Ascending aorta (tissue), 2 donors: ENCODE measurements at regions not wholly inside any gene's neighbourhood (a gene's known extent, or its start where the extent isn't known, plus 50 kb on each side); places are given as distances from the start of the nearest gene placed in this dataset.

ENCODE experiments used
- DNase-seq, 2 donors: peaks; one replicate each; pipeline ENCODE4 v3.0.0-alpha.2; 2019; ENCODE audit warnings: low spot score in 2 of 2
- H3K27ac ChIP-seq, 2 donors: fragments of 200-600 bp; sonication (generic); one replicate each; pipeline ENCODE4 v1.5.1; 2016 to 2017; ENCODE audit warnings: mild to moderate bottlenecking in 1 of 2
- H3K27me3 ChIP-seq: fragments of 200-600 bp; sonication (generic); one replicate; pipeline ENCODE4 v1.5.1; 2017
- H3K36me3 ChIP-seq, 2 donors: fragments of 200-600 bp; sonication (generic); one replicate each; pipeline ENCODE4 v1.5.1; 2016
- H3K4me1 ChIP-seq, 2 donors: fragments of 200-600 bp; sonication (generic); one replicate each; pipeline ENCODE4 v1.5.1; 2016 to 2017; ENCODE audit warnings: mild to moderate bottlenecking in 1 of 2
- H3K4me3 ChIP-seq, 2 donors: fragments of 200-600 bp; sonication (generic); one replicate each; pipeline ENCODE4 v1.5.1; 2016 to 2017; ENCODE audit warnings: mild to moderate bottlenecking in 1 of 2
- H3K9me3 ChIP-seq, 2 donors: fragments of 200-600 bp; sonication (generic); one replicate each; pipeline ENCODE4 v1.5.1; 2016
- intact Hi-C: fragments of 100-400 bp; cut with DNase I; formaldehyde crosslinking; loops from one replicate; pipeline ENCODE4 v1.15.1; 2023
- TF ChIP-seq, protein P1 (sequence below), 3 experiments: fragments of 200-600 bp in 2 of 3; fragments of 450-650 bp in 1 of 3; sonication (generic) in 2 of 3; IDR thresholded peaks; one replicate each; pipeline ENCODE4 v1.5.1; 2016 to 2019; ENCODE audit warnings: antibody characterized with exemption in 3 of 3, mild to moderate bottlenecking in 1 of 3, moderate library complexity in 1 of 3

DNA sequence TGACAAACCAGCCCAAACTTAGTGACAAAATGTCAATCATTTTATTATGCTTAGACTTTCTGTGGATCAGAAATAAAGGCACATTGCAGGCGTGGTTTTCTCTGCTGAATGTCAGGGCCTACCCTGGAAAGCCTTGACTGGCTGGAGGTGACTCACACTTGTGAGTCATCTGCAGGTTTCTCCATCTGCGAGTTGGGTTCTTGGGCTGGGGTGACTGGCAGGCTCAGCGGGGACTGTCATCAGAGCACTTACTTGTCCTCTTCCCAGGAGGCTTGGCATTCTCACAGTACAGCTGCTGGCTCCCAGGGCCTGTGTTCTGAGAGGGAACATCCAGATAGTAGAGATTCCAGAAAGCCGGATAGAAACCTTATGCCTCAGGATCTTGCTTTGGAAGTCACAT is 153.8 kb upstream of the AGA start:
- no peaks in the 10 kb centered on the region for H3K4me1 ChIP-seq
- H3K27ac ChIP-seq = no peak overlapping the region
- no peaks in the 10 kb centered on the region for H3K27me3 ChIP-seq
- intact Hi-C loops = no loop called here
- TF ChIP-seq, protein P1, sequence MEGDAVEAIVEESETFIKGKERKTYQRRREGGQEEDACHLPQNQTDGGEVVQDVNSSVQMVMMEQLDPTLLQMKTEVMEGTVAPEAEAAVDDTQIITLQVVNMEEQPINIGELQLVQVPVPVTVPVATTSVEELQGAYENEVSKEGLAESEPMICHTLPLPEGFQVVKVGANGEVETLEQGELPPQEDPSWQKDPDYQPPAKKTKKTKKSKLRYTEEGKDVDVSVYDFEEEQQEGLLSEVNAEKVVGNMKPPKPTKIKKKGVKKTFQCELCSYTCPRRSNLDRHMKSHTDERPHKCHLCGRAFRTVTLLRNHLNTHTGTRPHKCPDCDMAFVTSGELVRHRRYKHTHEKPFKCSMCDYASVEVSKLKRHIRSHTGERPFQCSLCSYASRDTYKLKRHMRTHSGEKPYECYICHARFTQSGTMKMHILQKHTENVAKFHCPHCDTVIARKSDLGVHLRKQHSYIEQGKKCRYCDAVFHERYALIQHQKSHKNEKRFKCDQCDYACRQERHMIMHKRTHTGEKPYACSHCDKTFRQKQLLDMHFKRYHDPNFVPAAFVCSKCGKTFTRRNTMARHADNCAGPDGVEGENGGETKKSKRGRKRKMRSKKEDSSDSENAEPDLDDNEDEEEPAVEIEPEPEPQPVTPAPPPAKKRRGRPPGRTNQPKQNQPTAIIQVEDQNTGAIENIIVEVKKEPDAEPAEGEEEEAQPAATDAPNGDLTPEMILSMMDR (IDR thresholded peaks at IDR 0.05) = no peak
- no peak overlapping the region for H3K4me3 ChIP-seq
- no peaks in the 10 kb centered on the region for H3K36me3 ChIP-seq
- H3K9me3 ChIP-seq = no peaks in the 10 kb centered on the region
- peak in 1 of 2 donors; percentile 62 for DNase-seq

- TF ChIP-seq, protein P1 (IDR thresholded peaks at IDR 0.05) = no peak
- no peaks in the 10 kb centered on the region for H3K36me3 ChIP-seq
- H3K27me3 ChIP-seq = no peaks in the 10 kb centered on the region
- H3K4me3 ChIP-seq = no peak overlapping the region
- H3K4me1 ChIP-seq = no peaks in the 10 kb centered on the region
- no peak for DNase-seq
- H3K9me3 ChIP-seq = no peaks in the 10 kb centered on the region
- H3K27ac ChIP-seq = no peak overlapping the region
- intact Hi-C loops = no loop called here
These were observed 154.8 kb upstream of the AGA start for GRCh38 chr4:177596991-177597390.

- Histone ChIP-seq H3K36me3 (no peaks in the 10 kb centered on the region), H3K4me3 (no peak overlapping the region), H3K4me1 (no peaks in the 10 kb centered on the region), H3K9me3 (no peaks in the 10 kb centered on the region), H3K27ac (no peak overlapping the region), H3K27me3 (no peaks in the 10 kb centered on the region)
- TF ChIP-seq, protein P1 (IDR thresholded peaks at IDR 0.05) = no peak
- no peak for DNase-seq
- intact Hi-C loops = no loop called here
These were observed 163.0 kb upstream of the AGA start for GRCh38 chr4:177605252-177605651.

- Histone ChIP-seq H3K36me3 (no peaks in the 10 kb centered on the region), H3K9me3 (no peaks in the 10 kb centered on the region), H3K4me1 (no peaks in the 10 kb centered on the region), H3K27ac (no peak overlapping the region), H3K4me3 (no peak overlapping the region), H3K27me3 (no peaks in the 10 kb centered on the region)
- intact Hi-C loops = no loop called here
- DNase-seq = no peak
- TF ChIP-seq, protein P1 (IDR thresholded peaks at IDR 0.05) = no peak
These were observed 164.9 kb upstream of the AGA start for GRCh38 chr4:177607111-177607573.

DNA sequence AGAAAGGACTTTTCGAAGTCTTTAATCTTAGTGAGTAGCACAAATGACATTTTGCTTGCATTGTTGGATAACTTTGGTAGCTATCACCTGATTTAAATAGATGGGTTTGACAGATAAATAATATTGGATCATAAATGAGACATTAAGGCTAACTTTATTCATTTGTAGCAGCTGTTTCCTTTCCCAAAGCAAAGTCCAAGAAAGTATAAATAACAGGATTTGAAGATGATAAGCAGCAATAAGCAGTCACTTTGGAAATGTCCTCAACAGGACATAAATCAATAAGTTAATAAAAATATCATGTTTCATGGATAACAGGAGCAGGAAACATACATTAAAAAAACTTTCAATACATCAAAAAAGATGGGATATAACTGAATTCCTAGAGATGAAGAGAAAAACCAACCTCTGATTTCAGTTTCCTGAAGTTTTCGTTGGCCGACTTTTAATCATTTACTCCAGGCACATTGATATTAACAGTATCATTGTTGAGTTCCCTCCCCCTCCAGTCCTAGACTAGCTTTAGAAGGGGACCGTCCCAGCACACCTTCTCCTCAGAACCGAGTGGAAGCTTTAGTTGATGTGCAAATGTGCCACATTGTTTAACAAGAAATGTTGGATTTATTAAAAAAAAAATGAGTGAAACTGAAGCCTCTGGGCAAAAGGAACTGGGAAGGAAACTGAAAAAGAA is 169.9 kb upstream of the AGA start:
- TF ChIP-seq, protein P1 (IDR thresholded peaks at IDR 0.05) = no peak
- H3K4me3 ChIP-seq = no peak overlapping the region
- no peak for DNase-seq
- no peaks in the 10 kb centered on the region for H3K4me1 ChIP-seq
- intact Hi-C loops = no loop called here
- H3K9me3 ChIP-seq = no peaks in the 10 kb centered on the region
- no peaks in the 10 kb centered on the region for H3K27me3 ChIP-seq
- H3K36me3 ChIP-seq = no peaks in the 10 kb centered on the region
- H3K27ac ChIP-seq = no peak overlapping the region

DNA sequence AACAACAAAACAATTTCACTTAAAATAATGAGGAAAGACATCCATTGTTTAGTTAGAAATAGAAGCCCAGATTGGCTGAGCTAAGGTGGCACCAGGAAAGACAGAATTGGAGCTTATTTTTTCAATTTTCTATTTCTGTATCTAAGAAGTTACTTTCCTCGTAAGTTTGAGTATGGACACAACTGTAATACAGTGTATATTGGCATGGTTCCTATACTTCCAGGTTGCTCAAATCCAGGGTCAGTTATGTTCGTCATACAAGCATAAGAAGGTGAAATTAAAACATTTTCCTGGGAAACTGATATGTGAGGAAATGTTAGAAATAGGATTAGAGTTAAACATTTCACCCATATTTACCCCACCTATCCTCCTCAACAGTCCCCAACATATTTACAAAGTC is 170.4 kb upstream of the AGA start:
- DNase-seq = no peak

More for the DNA sequence above, 170.4 kb upstream of the AGA start:
- no peaks in the 10 kb centered on the region for H3K27me3 ChIP-seq
- H3K4me3 ChIP-seq = no peak overlapping the region
- no peaks in the 10 kb centered on the region for H3K4me1 ChIP-seq
- TF ChIP-seq, protein P1 (IDR thresholded peaks at IDR 0.05) = no peak
- no peak overlapping the region for H3K27ac ChIP-seq
- no peaks in the 10 kb centered on the region for H3K36me3 ChIP-seq
- intact Hi-C loops = no loop called here
- H3K9me3 ChIP-seq = no peaks in the 10 kb centered on the region
